ENCODE measurements at regions not wholly inside any gene's neighbourhood (a gene's known extent, or its start where the extent isn't known, plus 50 kb on each side); places are given as distances from the start of the nearest gene placed in this dataset.

GRCh38 chr12:95417372-95417771 lies 56.6 kb upstream of the METAP2 start:
- H3K27me3 ChIP-seq (ENCODE audit: control insufficient read depth, insufficient read depth, low read length): no peaks in the 10 kb centered on the region
- H2AFZ ChIP-seq: no peak overlapping the region
- no peaks in the 10 kb centered on the region for H3K79me2 ChIP-seq
- no peak overlapping the region for H3K4me2 ChIP-seq (ENCODE audit: low read length)
- H3K36me3 ChIP-seq (ENCODE audit: control insufficient read depth, insufficient read depth, low read length): no peaks in the 10 kb centered on the region
- TF ChIP-seq CTCF (IDR thresholded peaks at IDR 0.05): no peak
- H3K4me1 ChIP-seq: peaks cover 6% of the 10 kb centered on the region
- no peak overlapping the region for H3K27ac ChIP-seq
- H3K9me3 ChIP-seq (ENCODE audit: control insufficient read depth, low read length): no peaks in the 10 kb centered on the region
- H3K4me3 ChIP-seq (ENCODE audit: low read depth, low read length): no peak overlapping the region
- no peak overlapping the region for H3K9ac ChIP-seq

GRCh38 chr12:95418142-95418541 lies 55.8 kb upstream of the METAP2 start:
- Histone ChIP-seq H3K27me3 (ENCODE audit: control insufficient read depth, insufficient read depth, low read length) (no peaks in the 10 kb centered on the region), H3K4me3 (ENCODE audit: low read depth, low read length) (no peak overlapping the region), H3K4me1 (peaks cover 2% of the 10 kb centered on the region), H3K9ac (no peak overlapping the region), H2AFZ (no peak overlapping the region), H3K27ac (no peak overlapping the region), H3K9me3 (ENCODE audit: control insufficient read depth, low read length) (no peaks in the 10 kb centered on the region), H3K36me3 (ENCODE audit: control insufficient read depth, insufficient read depth, low read length) (no peaks in the 10 kb centered on the region), H3K4me2 (ENCODE audit: low read length) (no peak overlapping the region), H3K79me2 (no peaks in the 10 kb centered on the region)
- TF ChIP-seq CTCF (IDR thresholded peaks at IDR 0.05): no peak

Data from parathyroid adenoma (tissue), 2 donors.